GM04504 (cell line): ENCODE measurements at regions not wholly inside any gene's neighbourhood (a gene's known extent, or its start where the extent isn't known, plus 50 kb on each side); places are given as distances from the start of the nearest gene placed in this dataset.
A peak's percentile ranks its signal among the peaks of the same experiment; 100 is the strongest.

Source experiments
- DNase-seq: peaks from one replicate; pipeline ENCODE4 v3.0.0-alpha.2; 2012; ENCODE audit warnings: low read depth

DNA sequence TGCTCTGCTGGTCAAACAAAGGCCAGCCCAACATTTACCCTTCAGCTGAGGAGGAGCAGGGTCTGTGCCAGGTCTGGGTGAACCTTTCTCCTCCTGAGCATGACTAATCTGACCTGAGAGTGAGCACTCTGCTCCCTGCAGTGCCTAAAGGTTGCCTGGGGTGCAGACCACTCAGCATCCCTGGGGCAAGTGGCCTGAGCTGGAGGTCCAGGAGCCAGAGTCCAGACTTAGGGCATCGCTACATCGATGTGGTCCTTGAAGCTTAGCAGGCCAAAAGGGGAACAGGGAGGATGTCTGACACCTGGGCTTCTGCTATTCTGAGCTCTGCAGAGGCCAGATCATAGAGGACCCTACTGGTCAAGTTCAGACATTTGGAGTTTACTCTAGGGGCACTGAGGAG lies 119.1 kb downstream of the FAM43A start:
- no peak for DNase-seq

DNA sequence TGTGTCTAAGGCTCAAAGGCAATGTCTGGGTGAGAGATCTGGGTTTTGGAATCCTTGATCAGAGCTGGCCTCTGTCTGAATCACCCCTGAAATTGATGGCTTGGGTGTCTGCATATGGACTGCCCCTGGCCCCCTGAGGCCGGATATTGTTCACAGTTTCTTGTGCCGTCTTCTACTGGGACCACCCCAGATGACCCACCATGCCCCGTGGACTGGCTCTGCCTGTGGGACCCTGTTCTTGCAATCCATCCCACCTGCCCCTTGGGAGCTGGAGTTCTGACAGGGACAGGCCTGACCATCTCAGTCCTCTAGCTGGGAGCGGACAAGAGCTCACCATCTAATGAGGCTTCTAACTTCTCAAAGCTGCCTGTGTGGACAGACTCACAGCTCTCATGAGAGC lies 119.9 kb downstream of the FAM43A start:
- DNase-seq = no peak

DNA sequence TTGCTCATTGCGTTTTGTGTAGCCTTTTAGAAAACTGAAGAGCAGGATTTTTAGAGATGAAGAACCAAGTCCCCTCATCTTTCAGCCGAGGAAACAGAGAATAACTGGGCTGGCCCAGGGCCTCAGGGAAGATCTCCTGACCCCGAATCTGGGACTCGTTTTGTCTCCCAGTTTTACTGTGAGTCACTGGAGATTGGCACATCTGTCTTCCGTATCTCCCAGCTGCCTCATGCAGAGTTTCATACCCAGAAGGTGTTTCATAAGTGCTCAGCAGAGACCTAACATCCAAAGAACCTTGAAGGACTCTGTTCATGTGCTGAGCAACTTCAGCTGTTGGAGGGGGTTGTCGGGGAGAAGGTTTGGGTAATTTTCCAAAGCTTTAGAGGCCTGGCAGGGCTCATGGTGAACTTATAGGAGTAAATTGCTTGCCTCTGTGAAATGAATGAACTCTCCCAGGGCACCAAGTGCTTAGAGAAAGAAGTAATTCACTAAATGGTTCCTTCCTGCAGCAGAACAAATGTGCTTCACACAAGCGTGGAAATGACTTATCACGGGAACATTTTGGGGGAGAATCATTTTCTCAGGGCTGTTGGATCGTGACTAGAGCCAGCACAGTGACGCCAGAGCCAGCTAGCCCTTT lies 121.4 kb downstream of the FAM43A start:
- DNase-seq = peak; percentile 58

DNA sequence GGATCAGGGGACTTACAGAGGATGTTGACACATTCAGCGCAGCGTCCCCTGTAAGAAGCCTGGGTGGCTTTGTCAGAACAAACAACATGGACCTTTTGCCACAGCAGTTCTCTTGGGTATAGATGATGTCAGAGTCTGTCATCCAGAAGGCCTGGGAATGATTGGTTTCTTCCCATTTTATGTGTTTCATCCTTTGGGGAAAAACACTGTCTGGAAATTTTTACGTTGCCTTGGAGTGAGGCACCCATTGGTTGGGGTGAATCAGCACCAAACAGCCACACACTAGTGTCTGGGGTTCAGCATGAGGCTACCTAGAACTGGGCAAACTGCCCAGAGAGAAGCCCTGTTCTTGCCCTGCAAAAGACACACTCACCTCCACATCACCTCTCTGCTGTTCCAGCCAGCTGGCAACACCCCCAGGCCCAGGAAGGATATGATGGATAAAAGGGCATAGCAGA lies 123.0 kb downstream of the FAM43A start:
- DNase-seq = no peak

DNA sequence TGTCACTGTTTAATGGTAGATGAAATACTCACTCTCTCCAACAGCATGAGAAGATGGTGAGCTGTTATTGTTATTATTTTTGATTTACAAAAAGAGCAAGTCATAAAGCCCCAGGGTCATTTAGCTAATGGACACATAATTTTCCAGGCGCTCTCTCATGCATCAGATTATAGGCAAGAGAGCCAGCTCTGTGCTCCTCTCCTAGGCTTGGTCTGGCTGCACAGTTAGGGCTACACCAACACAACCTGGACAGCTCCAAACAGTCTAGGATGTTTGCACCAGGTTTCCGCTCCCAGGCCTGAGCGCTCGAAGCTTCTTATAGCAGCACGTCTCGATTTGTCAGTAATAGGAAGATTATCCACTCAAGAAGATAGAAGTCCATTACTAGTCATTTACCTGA lies 123.7 kb downstream of the FAM43A start:
- no peak for DNase-seq

DNA sequence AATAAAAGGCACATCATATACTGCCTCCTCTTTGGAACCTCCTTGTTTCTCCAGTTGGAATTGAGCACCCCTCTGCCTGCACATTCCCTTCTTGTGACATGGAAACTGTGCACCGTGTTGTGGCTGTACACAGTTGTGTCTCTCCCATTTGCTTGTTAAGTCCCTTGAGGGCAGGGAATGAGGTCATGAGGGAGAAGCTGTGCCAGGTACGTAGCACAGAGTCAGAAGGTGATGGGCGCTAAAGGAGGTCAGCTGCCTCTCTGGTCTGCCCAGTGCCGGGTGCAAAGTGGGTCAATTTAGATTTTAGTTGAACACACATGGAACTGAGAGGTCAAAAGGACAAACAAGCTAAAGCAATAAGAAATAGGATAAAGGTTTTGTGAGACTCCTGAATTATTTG lies 124.4 kb downstream of the FAM43A start:
- no peak for DNase-seq

DNA sequence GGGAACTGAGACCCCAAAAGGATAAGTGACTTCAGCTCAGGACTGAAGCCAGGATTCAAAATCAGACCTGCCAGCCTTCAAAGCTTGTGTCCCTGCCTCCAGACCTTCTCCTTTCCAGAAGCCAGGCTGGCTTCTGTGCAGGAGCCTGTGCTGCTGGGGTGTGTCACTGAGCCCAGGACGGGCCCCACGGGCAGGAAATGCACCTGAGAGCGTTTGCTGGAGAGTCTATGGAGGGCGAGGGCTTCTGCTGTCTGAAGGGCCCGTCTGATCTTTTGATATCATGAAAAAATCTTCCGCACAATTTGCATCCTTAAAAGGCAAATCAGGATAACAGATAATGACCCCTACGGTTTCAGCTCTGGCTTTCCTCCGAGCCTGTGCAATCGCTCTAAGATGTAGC lies 125.4 kb downstream of the FAM43A start:
- DNase-seq = no peak

DNA sequence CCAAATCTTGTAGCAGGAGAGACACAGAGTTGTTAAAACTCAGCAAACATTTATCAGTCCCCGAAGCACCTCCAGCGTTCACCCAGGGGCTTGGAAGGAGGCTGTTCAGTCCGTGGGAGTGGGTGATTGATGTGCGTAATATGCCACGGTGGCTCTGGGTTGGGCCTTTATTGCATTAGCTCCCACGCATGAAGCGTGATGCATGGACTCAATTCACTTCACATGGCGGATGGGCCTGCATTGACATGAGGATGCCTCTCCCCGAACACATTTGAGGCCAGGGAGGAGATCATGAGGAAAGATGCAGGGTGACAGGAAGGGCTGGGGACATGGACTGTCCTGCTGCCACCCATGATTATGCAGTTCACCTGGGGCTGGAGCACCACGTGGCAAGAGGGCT lies 126.5 kb downstream of the FAM43A start:
- DNase-seq = no peak

DNA sequence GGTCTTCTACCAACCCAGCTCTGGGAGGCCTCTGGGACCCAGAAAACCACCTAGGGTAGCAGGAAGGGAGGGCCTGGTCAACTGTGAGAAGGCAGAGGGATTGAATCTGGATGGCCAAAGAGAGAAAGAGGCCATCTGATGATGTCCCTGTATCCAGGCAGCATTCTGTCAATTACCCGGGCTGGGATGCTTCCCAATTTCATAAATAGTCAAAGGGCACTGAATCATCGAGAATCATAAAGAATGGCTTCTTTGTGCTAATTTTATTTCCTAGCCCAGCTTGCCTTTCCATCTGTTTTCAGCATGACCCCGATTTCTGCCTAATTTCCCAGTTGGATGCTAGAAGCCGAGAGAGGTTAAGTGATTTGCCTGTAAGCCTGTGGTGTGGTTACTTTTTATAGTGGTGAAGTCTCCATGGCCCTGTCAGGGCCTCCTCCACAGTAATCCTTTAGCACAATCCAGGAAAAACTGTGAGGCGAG lies 129.2 kb downstream of the FAM43A start:
- DNase-seq = no peak

DNA sequence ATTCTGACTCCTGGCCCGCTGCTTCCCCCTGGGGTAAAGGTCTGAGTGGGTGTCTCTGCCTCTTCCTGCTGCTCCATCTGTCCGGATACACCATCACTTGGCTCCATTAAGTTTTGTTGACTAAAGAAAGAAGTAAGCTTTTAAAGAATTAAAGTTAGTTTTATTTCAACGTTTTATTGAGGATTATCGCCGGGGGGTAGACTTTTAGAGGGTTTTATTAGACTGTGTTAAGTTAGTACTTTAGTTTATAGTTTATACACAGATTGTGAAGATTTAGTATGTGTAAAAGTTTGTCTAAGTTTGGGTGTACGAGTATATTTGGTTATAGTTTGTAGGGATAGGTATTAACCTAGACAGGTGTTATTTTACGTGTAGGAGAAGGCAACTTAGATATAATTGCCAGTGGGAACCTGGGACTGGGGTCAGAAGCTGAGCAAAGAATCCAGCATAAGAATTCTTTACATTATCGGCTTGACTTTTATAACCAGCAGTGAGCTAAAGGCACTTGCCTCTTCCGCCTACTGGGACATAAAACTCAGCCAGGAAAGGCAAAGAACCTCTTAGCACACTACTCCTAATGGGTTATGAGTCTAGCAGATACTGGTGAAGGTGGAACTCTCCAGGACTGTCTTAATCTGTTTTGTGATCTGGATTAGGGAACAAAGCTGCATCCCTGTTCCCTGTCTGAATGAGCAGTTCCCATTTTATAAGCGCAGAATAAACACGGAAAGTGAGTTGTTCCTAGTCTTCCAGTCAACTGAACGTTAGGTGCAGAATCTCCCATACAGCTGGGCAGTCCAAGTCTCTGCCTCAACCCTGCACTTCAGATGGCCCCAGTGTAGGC lies 131.3 kb downstream of the FAM43A start:
- DNase-seq = no peak

DNA sequence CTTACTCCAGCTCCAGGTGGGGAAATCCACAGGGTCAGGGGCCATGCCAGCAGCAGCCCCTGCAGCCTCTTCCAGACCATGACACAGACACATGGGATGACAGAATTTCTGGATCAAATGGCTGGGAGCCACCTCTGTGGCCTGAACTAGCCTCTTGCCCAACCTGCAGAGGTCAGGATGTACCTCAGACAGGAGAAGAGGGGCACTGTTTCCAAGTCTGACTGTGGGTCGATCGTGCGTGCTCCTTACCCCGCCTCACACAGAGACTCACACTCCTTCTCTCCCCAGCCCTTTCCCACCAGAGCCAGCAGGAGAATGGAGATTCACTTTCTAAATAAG lies 131.9 kb downstream of the FAM43A start:
- no peak for DNase-seq

DNA sequence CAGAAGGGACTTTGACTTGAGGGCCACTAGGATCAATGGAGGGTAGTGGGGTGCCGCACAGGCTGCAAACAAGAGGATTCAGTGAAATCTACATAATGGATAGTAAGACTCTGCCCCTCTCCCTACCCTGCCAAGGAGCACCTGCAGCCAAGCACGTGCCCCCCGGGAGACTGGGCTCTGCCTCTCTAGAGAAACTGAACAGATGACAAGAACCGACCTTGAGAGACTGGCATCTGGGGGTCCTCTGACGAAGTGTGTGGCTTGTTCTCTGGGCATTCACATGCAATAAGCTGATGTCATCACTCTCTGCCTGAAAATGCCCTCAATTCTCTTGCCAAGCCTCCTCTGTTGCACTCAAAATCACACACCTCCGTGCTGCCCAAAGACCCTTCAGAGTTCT lies 132.3 kb downstream of the FAM43A start:
- no peak for DNase-seq

DNA sequence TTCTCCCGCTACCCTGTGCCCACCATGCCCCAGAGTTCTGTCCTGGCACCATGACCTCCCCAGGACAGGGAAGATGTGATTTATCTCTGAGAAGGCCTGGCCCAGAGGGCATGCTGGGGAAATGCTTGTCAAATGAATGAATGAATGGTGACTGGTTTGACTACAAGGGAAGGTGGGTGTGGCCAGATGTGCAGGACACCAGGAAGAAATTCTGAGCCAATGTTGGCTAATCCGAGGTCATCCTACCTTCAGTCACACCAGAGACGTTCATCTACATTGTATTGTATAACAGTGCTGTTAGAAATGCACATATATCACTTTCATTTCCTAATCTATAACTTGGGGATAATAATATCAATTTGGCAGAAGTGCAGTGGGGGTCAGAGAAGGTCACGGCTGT lies 138.4 kb downstream of the FAM43A start:
- no peak for DNase-seq

DNA sequence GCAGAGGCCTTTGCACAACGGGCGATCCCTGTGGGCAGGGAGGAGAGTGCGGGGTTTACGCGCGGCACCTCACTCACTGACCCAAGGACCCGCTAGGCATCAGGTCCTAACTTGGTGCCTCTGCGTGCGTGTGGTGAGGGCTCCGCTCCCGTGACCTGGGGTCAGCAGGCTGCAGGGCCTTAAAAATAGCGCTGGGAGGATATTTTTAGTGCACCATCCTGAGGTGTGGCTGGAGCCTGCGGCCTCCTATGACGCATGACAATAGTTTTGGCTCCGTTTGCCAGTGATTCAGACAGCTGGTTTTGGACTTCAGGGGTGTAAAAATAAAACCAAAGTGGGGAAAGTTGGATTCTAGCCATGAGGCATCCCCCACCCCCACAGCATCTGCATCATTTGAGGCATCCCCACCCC lies 139.0 kb downstream of the FAM43A start:
- no peak for DNase-seq

DNA sequence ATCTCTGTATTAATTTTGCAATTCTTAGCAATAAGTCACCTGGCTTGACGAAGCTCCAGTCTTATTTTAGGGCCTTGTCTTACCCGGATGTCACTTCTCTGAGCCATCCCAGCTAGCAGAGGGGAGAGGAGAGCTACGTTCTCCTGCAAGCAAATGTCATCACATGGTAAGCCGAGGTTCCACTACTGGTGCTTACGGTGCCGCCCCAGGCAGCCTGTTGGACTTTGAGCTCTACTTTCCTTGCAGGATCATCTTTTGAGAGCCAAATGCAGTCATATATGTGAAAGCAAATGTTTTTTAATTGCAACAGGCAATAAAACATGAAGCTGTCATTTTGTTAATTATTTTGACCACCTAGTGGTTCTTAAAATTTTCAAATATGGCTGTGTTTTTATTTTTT lies 140.9 kb downstream of the FAM43A start:
- DNase-seq = no peak

DNA sequence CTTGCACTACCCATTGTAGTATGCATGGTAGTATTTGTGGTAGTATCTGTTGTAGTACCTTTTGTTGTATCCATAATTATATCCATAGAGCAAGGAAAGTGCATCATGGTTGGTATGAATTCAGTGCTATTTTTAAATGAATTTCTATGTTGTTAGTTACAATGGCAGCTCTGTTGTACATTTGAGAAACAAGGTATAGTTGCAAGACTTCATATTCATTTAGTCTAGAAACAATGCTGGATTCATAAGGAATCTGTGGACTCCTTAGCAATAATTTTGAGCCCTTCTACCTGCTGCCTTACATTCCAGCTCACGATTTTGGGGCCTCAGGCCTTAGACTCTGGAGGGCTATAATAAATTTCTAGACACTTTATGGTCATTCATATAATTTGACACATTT lies 141.8 kb downstream of the FAM43A start:
- DNase-seq = no peak

DNA sequence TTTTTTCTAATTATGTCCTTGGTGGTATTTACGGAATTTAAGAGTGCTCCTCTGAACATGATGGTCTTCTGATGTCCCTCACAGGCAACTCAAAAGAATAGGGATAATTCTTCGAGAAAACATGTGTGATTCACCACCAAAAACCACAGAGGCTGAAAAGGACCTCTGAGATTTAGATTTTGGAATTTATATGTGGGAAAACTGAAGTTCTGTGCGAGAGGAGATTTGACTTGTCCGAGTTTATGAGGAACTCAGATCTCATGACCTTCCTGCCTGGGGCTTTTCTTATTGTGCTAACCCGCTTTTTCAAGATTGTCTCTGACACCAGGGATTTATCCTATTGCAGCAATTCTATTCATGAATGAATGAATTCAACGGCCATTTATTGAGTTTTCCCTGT lies 142.4 kb downstream of the FAM43A start:
- DNase-seq = no peak

DNA sequence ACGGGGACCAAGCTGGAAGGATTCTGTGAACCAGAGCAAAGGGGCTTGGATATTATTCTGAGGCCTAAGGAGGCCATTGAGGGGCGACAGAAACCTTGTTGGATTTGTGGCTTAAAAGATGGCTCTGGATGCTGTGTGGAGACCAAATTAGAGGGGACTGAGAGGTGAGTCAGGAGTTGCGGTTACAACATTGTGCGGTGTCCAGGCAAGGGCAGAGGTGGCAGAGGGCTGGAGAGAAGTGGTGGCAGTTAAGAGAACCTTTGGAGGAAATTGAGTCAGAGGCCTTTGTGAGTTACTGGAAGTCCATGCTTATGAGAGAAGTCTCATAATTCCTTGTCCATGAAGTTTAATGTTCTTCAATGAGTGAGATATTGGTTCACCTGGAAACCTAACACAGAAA lies 143.2 kb downstream of the FAM43A start:
- no peak for DNase-seq

DNA sequence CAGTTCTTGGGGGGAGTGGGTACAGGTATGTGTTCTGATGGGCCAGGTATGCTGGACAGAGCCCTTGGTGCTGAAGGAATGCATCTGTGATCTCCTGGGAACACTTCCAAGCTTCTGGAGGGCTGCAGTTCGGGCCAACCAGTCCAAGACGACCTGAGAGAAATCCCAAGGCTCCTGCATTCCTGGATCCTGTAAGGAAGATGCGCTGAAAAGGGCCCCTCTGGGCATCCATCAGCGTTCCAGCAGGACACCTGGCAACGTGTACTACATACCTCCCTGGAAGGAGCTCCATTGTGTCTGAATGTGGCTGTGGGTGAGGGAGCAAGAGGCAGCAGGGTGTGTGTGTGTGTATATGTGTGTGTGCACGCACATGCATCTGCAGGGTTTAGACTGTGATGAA lies 144.7 kb downstream of the FAM43A start:
- no peak for DNase-seq

DNA sequence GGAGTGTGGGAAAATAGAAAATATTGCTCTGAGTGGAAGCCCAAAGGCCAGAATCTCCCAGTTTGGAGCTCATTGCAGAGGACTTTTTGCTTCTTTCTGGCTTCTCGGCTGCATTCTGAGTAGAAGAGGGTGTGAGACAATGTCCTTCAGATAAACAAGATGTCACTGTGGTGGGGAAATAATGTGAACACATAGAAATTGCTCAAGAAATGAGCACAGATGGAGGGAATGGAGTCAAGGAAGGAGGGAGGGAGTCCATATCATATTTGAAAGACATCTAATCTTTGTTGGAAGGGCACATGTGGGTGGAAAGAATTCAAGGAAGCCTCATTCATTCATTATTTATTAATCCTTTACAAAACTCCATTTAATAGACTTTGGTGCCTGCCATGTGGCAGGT lies 145.3 kb downstream of the FAM43A start:
- no peak for DNase-seq

DNA sequence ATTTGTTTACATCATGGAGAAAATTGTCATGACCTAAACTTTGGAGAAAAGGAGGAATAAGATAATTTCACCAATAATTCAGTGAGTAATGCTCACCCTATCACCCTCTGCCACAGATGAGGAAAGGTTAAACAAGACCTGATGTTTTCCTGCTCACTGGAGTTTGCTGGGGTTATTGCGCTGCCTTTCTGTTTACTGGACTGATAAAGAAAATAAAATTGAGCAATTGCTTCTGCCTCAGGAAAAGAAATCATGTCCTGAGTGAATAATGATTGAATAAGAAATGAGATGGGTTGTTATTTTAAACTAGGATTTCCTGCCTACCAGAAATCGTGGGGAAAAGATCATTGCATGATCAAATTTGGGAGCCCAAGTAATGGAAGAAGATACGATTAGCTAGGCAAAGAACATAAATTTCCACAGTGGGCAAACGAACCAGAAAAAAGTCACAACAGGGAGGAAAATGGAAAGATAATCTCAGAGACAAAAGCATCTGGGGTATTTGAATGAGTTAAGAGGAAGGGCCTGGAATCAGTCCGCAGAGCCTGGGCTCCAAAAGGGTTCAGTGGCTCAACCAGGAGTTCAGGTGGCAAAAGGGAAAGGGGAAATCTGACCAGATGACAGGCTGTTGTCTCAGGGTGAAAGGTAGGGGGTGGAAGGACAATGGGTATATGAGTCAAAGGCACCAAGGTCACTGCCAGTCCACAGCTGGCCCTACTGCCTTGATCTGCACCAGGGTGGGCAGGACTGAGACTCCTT lies 146.8 kb downstream of the FAM43A start:
- no peak for DNase-seq

DNA sequence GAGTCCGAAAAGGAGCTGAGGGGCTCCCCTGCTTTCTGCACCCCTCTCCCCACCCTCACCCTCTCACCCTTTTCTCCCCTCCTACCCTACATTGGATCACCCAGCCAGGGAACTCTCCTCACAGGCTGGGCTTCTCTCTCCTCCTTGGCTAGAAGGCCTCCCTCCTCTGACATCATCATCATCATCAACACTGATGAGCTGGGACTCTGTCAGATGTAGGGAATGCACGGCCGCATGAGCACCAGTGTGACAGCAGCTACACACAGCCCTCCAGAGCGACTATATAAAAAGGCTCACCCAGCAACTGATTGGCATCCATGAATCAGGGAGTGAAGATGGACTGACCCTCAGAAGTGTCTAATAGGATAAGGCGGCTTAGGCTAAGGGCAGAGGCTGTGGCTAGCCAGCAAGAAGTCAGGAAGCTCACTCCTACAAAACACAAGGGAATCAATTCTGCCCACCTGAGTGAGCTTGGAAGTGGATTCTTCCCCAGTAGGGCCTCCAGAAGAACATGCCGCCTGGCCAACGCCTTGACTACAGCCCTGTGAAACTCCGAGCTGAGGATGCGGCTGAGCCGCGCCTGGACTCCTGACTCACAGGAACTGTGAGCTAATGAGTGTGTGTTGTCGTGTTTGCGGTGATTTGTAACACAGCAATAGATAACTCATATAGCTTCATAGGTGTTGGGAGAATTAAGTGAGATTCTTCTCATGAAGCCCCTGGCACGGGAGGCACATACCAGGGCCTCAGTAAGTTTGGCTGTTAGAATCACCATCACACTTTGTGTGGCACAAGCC lies 147.6 kb downstream of the FAM43A start:
- no peak for DNase-seq
